Astrocyte of the spinal cord (primary cell): ENCODE measurements at regions not wholly inside any gene's neighbourhood (a gene's known extent, or its start where the extent isn't known, plus 50 kb on each side); places are given as distances from the start of the nearest gene placed in this dataset.

ENCODE experiments used
- DNase-seq: peaks from one replicate; pipeline ENCODE4 v3.0.0; 2011; ENCODE audit warnings: low read depth, low spot score
- H3K4me3 ChIP-seq: 2 replicates; pipeline ENCODE4 v1.5.1; 2011; ENCODE audit warnings: low read depth, mild to moderate bottlenecking, low read length, moderate library complexity
- in situ Hi-C: cut with HindIII; loops from 2 replicates; pipeline ENCODE4 v1.10.0; 2017; ENCODE audit warnings: low sequenced_read_pairs
- TF ChIP-seq, protein P1 (sequence below): IDR thresholded peaks from 2 replicates; pipeline ENCODE4 v1.5.1; 2012; ENCODE audit warnings: low read depth, mild to moderate bottlenecking, low read length, inconsistent platforms

DNA sequence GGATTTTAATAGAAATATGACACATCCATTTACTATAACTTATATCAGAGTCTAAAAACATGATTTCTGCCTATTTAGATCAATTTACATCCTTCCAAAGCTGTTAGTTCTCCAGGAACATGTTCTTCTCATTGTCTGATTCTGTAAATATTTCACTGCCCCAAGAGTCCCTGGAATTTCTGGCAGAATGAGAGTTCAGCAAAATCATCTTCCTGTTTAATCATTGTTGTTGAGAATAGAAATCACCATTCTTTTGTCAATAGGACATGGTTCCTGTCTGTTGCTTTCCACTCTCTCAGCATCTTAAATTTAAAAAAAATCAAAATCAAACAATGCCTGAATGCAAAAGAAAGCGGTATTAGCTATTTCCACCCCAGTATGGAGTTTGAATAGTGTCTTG lies 172.8 kb upstream of the FRMPD4 start:
- no peak for DNase-seq
- in situ Hi-C loops, result no loop called here
- no peak overlapping the region for H3K4me3 ChIP-seq
- TF ChIP-seq, protein P1, sequence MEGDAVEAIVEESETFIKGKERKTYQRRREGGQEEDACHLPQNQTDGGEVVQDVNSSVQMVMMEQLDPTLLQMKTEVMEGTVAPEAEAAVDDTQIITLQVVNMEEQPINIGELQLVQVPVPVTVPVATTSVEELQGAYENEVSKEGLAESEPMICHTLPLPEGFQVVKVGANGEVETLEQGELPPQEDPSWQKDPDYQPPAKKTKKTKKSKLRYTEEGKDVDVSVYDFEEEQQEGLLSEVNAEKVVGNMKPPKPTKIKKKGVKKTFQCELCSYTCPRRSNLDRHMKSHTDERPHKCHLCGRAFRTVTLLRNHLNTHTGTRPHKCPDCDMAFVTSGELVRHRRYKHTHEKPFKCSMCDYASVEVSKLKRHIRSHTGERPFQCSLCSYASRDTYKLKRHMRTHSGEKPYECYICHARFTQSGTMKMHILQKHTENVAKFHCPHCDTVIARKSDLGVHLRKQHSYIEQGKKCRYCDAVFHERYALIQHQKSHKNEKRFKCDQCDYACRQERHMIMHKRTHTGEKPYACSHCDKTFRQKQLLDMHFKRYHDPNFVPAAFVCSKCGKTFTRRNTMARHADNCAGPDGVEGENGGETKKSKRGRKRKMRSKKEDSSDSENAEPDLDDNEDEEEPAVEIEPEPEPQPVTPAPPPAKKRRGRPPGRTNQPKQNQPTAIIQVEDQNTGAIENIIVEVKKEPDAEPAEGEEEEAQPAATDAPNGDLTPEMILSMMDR, result no peak

DNA sequence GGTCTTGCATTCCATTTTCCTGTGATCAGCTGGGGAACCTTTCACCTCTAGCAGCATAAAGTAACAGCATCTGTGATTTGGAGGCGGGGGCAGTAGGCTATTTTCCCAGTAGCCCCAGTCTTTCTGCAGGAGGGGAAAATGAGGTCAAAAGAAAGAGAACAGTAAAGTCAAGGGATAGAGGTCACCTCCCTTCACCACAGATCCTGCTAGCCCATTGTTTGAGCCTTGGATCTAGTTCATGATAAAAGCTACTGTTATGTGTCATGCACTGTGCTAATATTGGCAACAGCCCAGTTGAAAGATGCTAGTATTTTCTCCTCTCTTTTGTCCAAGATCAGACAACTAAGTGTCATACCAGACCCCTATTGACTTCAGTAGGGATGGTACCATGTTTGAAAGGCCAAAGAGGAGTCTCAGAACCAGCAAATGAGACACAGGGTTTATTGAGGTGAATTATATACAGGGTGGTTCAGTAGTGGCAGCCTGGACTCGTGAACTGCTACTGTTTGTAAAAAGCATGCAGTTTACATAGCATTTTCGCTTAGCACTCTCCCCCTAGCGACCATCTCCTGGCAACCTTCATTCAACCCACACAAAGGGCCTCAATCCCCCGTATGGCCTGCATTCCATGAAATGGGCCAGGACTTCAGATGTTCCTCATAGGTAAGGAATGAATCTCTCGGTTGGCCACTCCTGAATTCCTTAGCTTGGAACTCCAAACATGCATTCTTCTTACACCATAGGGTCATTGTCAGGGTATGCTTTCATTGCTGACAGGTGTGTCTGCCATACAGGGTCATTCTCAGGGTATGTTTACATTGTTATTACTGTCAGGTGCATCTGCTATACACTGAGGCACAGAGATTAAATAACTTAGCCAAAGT lies 170.0 kb upstream of the FRMPD4 start:
- DNase-seq, result no peak
- TF ChIP-seq, protein P1, result no peak
- in situ Hi-C loops, result no loop called here
- no peak overlapping the region for H3K4me3 ChIP-seq

DNA sequence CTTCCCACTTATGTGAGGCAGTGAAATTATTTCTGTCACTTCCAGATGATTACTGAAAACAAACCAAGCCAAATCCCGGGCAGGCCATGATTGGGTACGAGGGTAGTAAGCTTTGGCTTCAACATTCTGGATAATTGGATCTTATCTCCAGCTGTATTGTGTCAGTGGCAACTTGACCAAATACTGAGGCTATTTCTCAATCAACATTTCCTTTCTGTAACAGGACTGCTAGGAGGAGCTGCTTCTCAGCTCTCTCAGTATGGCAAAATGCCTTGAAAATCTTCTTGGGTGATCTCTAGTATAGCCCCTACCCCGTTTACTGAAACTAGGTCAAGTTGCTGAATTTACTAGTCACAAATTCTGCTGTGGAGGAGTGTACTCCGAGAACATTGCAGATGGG lies 169.3 kb upstream of the FRMPD4 start:
- DNase-seq, result no peak
- H3K4me3 ChIP-seq, result no peak overlapping the region
- in situ Hi-C loops, result no loop called here
- TF ChIP-seq, protein P1, result no peak

DNA sequence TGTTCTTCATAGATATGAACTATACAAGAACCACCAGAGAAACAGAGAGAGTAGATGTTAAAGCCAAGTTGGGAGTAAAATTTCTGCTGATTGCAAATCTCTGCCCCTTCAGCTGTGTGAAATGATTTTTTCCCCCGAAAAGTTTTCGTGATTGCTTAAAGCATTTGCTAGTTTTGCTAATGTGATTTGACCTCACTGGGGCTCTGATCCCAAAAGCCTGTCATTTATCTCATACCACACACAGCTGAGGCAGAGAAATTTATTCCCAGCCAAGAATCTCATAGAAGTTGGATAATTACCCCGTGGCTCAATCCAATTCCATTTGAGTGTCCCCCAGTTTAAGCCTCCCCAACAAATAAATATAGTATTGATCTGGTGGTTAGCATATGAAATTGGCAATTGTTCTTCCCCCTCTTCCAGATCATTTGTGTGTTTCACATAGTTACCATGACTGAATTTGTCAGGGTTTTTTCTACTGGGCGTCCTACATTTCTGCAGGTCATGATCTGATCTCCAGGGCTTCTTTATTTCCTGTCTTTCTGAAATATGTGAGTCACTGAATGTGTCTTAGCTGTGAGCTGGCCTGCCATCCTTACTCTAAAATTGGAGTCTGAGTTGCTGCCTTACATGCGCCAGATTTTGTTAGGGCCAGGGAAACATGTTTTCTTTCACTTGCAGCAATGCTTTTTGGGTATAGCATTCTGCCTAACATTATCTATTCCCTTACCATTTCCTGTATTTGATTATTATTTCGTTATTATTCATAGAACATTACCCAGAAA lies 167.5 kb upstream of the FRMPD4 start:
- in situ Hi-C loops, result no loop called here
- DNase-seq, result no peak

DNA sequence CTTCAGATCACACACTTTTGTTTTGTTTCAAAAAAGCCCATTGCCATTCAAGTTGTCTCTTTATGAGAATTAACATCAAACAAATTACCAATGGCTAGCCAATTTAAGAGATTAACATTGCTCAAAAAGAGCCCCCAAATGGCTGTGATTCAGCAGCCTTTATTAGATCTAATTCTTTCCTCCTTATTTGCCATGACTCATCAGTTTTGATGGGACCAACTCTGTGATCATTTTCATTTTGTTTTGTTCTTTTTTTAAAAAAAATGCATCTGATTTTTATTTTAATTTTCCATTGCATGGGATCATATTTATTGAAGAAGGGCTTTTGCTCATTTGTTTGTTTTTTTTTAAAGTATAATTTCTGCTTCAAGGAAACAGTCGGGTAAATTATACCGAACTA lies 161.6 kb upstream of the FRMPD4 start:
- TF ChIP-seq, protein P1, result no peak
- in situ Hi-C loops, result no loop called here
- no peak for DNase-seq
- H3K4me3 ChIP-seq, result no peak overlapping the region

More for the DNA sequence above, 167.5 kb upstream of the FRMPD4 start:
- TF ChIP-seq, protein P1, result no peak
- no peak overlapping the region for H3K4me3 ChIP-seq

DNA sequence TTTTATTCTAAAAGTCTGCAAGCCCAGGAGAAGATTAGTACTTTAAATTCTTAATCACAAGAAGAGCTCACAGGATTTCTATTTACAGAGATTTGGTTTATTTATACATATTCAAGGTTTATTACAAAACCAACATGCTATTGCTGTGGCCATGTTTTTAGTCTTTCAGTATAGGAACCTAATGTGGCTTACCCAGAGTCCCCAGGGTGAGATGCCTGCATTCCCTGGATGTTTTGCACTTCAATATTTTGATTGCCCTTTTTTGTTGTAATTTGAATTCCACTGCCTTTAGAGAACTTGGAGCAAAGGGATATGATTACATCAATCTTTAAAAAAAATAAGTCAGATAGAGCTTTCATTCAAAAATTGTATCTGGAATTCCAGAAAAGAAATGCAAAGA lies 146.0 kb upstream of the FRMPD4 start:
- no peak for DNase-seq
- TF ChIP-seq, protein P1, result no peak
- no peak overlapping the region for H3K4me3 ChIP-seq
- in situ Hi-C loops, result no loop called here
